H4 (cell line): ENCODE measurements at regions not wholly inside any gene's neighbourhood (a gene's known extent, or its start where the extent isn't known, plus 50 kb on each side); places are given as distances from the start of the nearest gene placed in this dataset.

Experiments
- DNase-seq: peaks from one replicate; pipeline ENCODE4 v3.0.0-alpha.2; 2015; ENCODE audit warnings: low spot score

GRCh38 chr5:111676926-111677415 is 80.0 kb downstream of the NREP start:
- no peak for DNase-seq

- DNase-seq, result no peak
Observed at GRCh38 chr5:111676466-111676865, 80.5 kb downstream of the NREP start.

GRCh38 chr5:111675201-111675934 is 81.6 kb downstream of the NREP start:
- no peak for DNase-seq

GRCh38 chr5:111673891-111674626 is 82.9 kb downstream of the NREP start:
- DNase-seq, result no peak

- no peak for DNase-seq
Observed at GRCh38 chr5:111672099-111672498, 84.9 kb downstream of the NREP start.

DNA sequence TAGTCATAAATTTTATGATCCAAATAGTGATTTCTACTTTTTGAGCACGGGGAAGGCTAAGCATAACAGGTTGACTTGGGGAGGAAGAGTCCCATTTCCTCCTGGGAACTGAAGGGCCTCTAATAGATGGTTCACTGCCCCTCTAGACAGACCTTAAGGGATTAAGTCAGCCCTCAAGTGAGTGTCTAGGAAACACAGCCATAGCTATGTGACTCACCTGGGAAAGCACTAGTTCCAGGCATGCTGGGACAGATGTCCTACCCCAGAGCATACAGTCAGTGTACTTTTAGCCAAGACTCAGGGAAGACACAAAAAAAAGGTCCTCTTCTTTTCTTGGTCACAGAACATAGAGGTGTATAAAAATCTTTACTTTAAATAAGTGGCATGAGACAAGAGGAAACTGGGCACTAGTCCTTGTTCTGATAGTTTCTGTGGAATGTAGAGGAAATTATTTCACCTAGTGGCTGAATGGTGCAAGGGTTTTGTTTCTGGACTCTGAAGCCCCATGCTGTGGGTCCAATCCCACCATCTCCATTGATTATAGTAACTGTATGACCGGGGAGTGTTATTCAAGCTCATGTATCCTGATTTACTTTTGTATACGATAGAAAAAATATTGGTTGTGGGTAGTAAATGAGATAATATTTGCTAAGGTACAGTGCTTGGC is 86.0 kb downstream of the NREP start:
- DNase-seq, result no peak

DNA sequence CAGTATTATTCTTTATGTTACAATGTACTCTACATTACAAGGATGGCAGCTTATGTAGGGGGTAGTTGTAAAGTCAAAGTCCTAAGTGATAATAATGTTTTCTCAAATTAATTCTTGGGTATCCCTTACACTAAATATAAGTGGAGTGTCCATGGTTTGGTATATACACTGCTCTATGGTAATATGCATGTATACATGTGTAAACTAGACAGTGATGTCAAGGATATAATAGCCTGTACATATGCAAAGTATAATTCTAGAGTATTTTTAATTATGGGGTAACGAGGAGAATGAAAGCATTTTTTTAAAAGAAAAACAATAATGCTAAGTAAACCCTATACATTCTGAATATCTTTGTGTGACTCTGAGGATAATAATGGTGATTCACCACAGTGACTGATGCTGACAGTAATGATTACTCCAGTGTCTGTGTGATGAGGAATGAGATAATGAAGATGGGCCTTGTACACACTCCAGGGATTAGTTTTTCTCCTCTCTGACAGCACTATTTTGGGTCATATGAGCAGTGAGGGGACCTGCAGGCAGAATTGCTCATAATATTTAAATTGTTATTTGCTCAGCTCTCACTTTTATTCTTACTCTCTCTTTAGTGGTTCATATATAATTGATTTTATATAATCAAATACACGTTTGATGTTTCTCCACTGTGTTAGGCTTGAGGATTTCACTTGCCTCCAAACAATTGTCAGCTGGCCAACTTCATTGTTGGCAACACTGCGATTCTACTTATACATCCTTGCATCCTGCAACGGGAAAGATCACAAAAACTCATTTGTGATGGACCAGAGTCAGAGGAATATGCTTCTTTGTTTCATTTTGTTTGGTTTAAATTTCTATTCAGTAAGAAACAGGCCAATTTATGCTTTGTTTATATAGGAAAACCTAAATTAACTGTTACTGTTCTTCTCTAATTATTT is 88.2 kb downstream of the NREP start:
- no peak for DNase-seq

DNA sequence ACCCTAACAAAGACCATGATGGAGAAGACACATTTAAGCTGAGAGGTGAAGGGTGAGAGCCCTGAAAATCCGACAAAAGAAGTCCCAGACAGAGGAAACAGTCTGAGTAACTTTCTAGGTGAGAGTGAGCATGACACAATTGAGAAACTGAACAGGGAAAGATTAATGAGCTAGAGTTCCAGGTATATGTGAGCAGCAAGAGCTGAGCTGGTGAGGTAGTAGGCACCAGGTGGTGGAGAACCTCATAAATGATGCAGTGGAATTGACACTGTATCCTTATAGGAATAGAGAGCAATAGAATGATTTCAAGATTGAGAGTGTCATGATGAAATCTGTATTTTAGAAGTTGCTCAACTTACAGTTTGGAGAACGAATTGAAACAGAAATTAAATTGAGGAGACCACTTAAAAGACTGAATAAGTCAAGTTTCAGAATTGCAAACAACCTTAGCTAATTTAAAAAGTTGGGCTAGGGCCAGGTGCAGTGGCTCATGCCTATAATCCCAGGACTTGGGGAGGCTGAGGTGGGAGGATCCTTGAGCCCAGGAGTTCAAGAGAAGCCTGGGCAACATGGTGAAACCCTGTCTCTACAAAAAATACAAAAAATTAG is 89.8 kb downstream of the NREP start:
- DNase-seq, result no peak

GRCh38 chr5:111656580-111656979 is 100.4 kb downstream of the NREP start:
- DNase-seq, result no peak

- no peak for DNase-seq
Observed at GRCh38 chr5:111655169-111655924, 101.6 kb downstream of the NREP start.

GRCh38 chr5:111653408-111653807 is 103.6 kb downstream of the NREP start:
- DNase-seq, result no peak

- DNase-seq, result no peak
Observed at GRCh38 chr5:111649516-111649915, 107.5 kb downstream of the NREP start.

DNA sequence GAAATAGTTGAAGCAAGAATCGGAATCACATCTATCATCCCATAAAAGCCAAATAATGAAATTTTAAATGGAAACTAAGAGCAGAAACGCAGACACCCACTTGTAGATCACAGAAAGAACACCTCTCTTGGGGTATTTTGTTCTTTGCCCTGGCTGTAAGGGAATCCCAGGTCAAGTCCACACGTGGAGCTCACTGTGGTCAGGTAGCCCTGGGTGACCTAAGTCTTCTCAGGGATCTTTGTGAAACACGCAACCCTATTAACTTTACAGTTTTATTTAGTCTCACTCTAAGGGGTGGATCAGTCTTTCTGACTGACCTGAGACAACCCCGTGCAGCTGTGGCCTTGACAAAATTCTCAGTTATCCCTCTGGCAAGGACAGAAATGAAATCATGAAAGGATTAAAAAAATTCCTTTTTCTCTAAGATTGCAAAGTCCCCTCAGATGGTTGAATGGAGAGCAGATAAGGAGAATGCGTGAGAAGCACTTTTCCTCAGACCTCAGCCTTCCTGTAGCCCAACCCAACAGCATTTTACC is 111.6 kb downstream of the NREP start:
- no peak for DNase-seq

DNA sequence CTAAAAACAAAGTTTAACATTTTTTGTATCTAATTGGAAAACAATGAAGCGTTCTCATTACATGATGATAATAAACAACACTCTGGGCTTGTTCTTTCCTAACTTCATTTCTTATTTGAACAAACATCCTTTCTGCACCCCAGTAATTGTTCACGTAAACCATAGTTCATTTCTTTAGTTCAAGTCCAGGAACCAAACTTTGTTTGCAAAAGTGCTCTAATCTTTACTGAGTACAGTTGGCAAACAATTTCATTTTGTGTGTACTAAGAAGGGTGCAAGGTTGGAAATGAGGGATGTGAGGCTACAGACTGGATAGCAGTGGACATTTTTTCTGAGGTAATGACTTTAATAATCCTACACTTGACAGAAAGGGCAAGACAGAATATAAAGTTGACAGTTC is 113.5 kb downstream of the NREP start:
- no peak for DNase-seq

- DNase-seq, result no peak
Observed at GRCh38 chr5:111641533-111642233, 115.3 kb downstream of the NREP start.

DNA sequence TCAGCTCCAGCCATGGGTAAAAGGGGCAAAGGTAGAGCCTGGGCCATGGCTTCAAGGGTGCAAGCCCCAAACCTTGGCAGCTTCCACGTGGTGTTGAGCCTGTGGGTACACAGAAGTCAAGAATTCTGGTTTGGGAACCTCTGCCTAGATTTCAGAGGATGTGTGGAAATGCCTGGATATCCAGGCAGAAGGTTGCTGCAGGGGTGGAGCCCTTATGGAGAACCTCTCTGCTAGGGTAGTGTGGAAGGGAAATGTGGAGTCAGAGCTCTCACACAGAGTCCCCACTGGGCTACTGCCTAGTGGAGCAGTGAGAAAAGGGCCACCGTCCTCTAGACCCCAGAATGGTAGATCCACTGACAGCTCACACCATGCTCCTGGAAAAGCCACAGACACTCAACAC is 117.1 kb downstream of the NREP start:
- no peak for DNase-seq

- no peak for DNase-seq
Observed at GRCh38 chr5:111636736-111637135, 120.3 kb downstream of the NREP start.

GRCh38 chr5:111635916-111636570 is 121.0 kb downstream of the NREP start:
- no peak for DNase-seq
